Thyroid gland (tissue), 4 donors: ENCODE measurements at regions not wholly inside any gene's neighbourhood (a gene's known extent, or its start where the extent isn't known, plus 50 kb on each side); places are given as distances from the start of the nearest gene placed in this dataset.

Source experiments
- DNase-seq, 2 donors: peaks; one replicate each; pipeline ENCODE4 v3.0.0-alpha.2; 2019
- H3K27ac ChIP-seq, 3 donors: fragments of 200-600 bp; sonication (generic); 1 replicate in 2 of 3; 2 replicates in 1 of 3; pipeline ENCODE4 v1.5.1; 2016 to 2019; ENCODE audit warnings: mild to moderate bottlenecking in 1 of 3, moderate library complexity in 1 of 3
- H3K27me3 ChIP-seq: fragments of 200-600 bp; sonication (generic); one replicate; pipeline ENCODE4 v1.5.1; 2019
- H3K36me3 ChIP-seq, 2 donors: fragments of 200-600 bp; sonication (generic); one replicate each; pipeline ENCODE4 v1.5.1; 2016 to 2019
- H3K4me1 ChIP-seq, 2 donors: fragments of 200-600 bp; sonication (generic); one replicate each; pipeline ENCODE4 v1.5.1; 2017 to 2019
- H3K4me3 ChIP-seq, 3 donors: fragments of 200-600 bp; sonication (generic); replicated peaks in 1 of 3; 1 replicate in 2 of 3; 2 replicates in 1 of 3; pipeline ENCODE4 v1.5.1; 2016; ENCODE audit warnings: mild to moderate bottlenecking in 1 of 3
- H3K9me3 ChIP-seq: fragments of 200-600 bp; sonication (generic); one replicate; pipeline ENCODE4 v1.5.1; 2017
- POLR2A ChIP-seq, 2 donors: fragments of 450-650 bp; IDR thresholded peaks; one replicate each; pipeline ENCODE4 v1.6.1; 2017; ENCODE audit warnings: antibody characterized with exemption in 2 of 2, mild to moderate bottlenecking in 2 of 2, moderate library complexity in 1 of 2
- WGBS, 2 donors: methylation state at CpG; one replicate each; pipeline ENCODE4 v1.1.5; 2017; 5-methylcytosine and 5-hydroxymethylcytosine counted together
- intact Hi-C: fragments of 100-400 bp; cut with DNase I; formaldehyde crosslinking; loops from one replicate; pipeline ENCODE4 v1.15.1; 2023
- TF ChIP-seq, protein P1 (sequence below), 6 experiments: fragments of 200-600 bp in 3 of 6; fragments of 450-650 bp in 3 of 6; sonication (generic) in 3 of 6; IDR thresholded peaks; one replicate each; pipeline ENCODE4 v1.5.1; 2016 to 2019; ENCODE audit warnings: antibody characterized with exemption in 6 of 6, mild to moderate bottlenecking in 2 of 6, inconsistent platforms in 1 of 6, moderate library complexity in 1 of 6

DNA sequence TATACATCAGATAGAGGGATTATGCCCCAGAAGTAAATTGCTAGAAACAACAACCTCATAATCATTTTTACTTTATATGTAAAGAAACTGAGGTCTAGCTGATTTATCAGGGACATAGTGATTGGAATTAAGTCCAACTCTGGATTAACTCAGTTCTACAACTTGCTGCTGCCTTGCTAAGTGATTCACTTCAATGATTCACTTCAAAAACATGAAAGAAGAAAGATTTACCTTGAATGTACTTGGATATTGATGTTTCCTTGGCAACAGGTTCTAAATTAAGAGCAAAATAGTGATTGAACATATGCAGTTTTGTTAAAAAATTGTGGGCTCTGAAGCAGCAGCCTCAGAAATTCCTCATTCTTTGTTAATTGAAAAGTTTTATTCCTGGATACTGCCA, 99.8 kb upstream of the H2AZ1 start:
- Histone ChIP-seq H3K4me1 (no peaks in the 10 kb centered on the region), H3K36me3 (no peaks in the 10 kb centered on the region), H3K27ac (no peak overlapping the region), H3K4me3 (no peak overlapping the region), H3K27me3 (no peaks in the 10 kb centered on the region), H3K9me3 (no peaks in the 10 kb centered on the region)
- intact Hi-C loops, result no loop called here
- no peak for TF ChIP-seq POLR2A (IDR thresholded peaks at IDR 0.05)
- TF ChIP-seq, protein P1, sequence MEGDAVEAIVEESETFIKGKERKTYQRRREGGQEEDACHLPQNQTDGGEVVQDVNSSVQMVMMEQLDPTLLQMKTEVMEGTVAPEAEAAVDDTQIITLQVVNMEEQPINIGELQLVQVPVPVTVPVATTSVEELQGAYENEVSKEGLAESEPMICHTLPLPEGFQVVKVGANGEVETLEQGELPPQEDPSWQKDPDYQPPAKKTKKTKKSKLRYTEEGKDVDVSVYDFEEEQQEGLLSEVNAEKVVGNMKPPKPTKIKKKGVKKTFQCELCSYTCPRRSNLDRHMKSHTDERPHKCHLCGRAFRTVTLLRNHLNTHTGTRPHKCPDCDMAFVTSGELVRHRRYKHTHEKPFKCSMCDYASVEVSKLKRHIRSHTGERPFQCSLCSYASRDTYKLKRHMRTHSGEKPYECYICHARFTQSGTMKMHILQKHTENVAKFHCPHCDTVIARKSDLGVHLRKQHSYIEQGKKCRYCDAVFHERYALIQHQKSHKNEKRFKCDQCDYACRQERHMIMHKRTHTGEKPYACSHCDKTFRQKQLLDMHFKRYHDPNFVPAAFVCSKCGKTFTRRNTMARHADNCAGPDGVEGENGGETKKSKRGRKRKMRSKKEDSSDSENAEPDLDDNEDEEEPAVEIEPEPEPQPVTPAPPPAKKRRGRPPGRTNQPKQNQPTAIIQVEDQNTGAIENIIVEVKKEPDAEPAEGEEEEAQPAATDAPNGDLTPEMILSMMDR (IDR thresholded peaks at IDR 0.05), result no peak
- no peak for DNase-seq

DNA sequence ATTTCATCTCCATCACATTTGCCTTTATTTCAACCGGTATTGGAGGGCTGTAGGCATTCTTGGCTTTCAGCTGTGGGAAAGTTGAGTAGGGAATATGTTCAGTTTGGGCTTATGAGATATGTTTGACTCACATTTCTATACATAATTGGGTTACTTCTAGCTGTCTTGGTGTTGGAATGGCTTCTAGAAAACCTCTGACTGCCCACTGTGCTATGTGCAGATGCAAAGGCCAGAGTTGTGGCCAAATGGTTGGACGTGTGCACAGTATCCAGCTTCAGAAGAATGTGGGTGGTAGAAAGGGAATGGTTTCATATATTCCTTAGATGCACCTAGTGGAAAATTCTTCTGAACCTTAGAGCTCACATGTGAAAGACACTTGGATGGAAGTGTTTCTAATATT, 92.6 kb upstream of the H2AZ1 start:
- Histone ChIP-seq H3K27me3 (no peaks in the 10 kb centered on the region), H3K36me3 (no peaks in the 10 kb centered on the region), H3K27ac (no peak overlapping the region), H3K9me3 (no peaks in the 10 kb centered on the region), H3K4me1 (no peaks in the 10 kb centered on the region), H3K4me3 (no peak overlapping the region)
- intact Hi-C loops, result no loop called here
- WGBS, 2 donors, result 81 to 88% methylated on average over 2 of the region's 2 CpGs
- TF ChIP-seq, protein P1 (IDR thresholded peaks at IDR 0.05), result no peak
- TF ChIP-seq POLR2A (IDR thresholded peaks at IDR 0.05), result no peak
- no peak for DNase-seq

DNA sequence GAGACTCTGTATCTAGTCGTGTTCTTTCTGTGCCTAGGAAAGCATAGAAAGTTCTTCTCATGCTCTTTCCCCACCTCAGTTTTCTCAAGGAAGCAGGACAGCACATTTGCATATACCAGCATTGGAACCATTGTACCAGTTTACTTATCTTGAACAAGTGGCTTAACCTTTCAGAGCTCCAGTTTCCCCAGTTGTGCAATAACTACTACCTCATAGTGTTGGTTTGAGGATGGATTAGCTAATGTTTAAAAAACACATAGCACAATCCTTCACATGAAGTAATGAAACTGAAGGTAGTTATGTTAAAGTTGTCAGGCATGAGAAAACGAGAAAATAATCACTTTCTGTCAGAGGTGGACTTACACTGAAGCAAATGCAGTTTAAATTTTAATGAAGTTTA, 92.2 kb upstream of the H2AZ1 start:
- intact Hi-C loops, result no loop called here
- WGBS, 2 donors, result 87 to 88% methylated on average over 2 of the region's 2 CpGs
- TF ChIP-seq POLR2A (IDR thresholded peaks at IDR 0.05), result no peak
- Histone ChIP-seq H3K27ac (no peak overlapping the region), H3K36me3 (no peaks in the 10 kb centered on the region), H3K27me3 (no peaks in the 10 kb centered on the region), H3K4me3 (no peak overlapping the region), H3K4me1 (no peaks in the 10 kb centered on the region), H3K9me3 (no peaks in the 10 kb centered on the region)
- DNase-seq, result no peak

DNA sequence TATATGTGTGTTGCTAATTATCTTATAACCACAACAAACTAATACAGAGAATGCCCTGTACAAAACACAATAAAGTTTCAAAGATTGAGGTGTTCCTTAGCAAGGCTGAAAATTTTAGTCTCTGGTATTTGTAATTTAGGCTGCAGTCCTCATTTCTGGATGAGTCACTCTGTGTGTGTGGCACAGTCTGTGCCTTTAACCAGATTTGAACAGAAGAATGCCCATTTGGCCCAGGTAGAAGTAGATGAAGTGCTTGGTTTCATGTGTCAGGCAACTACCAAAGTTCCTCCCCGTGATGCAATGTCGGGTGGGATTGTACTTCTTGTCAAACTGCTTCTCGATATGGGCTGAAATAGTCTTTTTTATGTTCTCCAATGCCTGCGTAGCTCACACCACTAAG, 91.6 kb upstream of the H2AZ1 start:
- no peak for DNase-seq
- Histone ChIP-seq H3K9me3 (no peaks in the 10 kb centered on the region), H3K4me3 (no peak overlapping the region), H3K27me3 (no peaks in the 10 kb centered on the region), H3K27ac (no peak overlapping the region), H3K36me3 (no peaks in the 10 kb centered on the region), H3K4me1 (no peaks in the 10 kb centered on the region)
- intact Hi-C loops, result no loop called here
- no peak for TF ChIP-seq POLR2A (IDR thresholded peaks at IDR 0.05)
- TF ChIP-seq, protein P1 (IDR thresholded peaks at IDR 0.05), result no peak
- WGBS, 2 donors, result 89 to 93% methylated on average over 4 of the region's 4 CpGs

DNA sequence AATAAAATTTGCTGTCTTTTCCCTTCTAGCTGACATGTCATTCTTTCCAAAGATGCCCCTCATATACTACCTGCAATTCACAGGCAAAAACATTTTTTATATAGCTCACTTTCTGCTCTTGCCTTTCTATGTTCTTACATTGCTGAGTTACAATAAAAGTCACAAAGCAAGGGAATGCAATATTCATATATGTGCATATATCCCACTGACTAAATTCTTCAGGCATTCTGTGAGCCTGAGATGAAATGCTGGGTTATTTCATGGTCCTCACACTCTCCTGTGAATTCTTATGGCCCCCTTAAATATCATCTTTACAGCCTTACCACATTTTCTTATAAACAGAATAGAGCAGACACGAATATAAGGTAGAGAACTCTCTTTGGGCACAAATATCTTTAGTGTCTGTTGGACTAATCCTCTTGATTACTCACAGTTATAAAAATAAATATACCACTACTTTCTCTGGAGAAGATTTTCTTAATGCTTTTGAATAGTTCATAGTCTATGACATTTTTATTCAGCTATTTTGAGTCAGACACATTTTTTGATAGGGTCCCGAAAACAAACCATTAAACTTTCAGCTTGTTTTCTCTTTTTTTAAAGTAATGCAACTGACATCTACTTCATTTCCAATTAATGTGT, 84.1 kb upstream of the H2AZ1 start:
- no peaks in the 10 kb centered on the region for H3K27me3 ChIP-seq
- H3K27ac ChIP-seq, result no peak overlapping the region
- TF ChIP-seq POLR2A (IDR thresholded peaks at IDR 0.05), result no peak
- TF ChIP-seq, protein P1 (IDR thresholded peaks at IDR 0.05), result no peak
- intact Hi-C loops, result no loop called here
- H3K36me3 ChIP-seq, result no peaks in the 10 kb centered on the region
- H3K4me1 ChIP-seq, result no peaks in the 10 kb centered on the region
- H3K4me3 ChIP-seq, result no peak overlapping the region
- no peak for DNase-seq
- no peaks in the 10 kb centered on the region for H3K9me3 ChIP-seq
- 81 to 83% methylated on average over 2 of the region's 2 CpGs for WGBS, 2 donors

DNA sequence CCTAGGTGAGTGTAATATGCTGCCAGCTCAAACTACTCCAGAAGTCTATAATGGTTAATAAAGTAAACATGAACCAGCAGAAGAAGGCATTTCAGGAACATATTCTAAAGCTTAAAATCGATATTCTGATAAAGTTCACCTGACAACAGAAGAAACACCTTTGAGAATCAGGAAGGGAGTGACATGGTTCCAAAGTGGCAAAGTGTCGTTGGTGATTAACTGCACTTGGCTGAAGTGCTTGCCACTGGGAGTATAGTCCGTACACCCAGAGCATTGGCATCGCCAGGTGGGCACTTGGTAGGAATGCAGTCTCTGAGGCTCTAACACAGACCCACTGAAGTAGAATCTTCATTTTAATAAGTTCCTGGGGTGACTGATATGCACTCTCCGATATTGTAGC, 76.0 kb upstream of the H2AZ1 start:
- Histone ChIP-seq H3K27me3 (no peaks in the 10 kb centered on the region), H3K4me3 (no peak overlapping the region), H3K27ac (no peak overlapping the region), H3K4me1 (no peaks in the 10 kb centered on the region), H3K9me3 (no peaks in the 10 kb centered on the region), H3K36me3 (no peaks in the 10 kb centered on the region)
- intact Hi-C loops, result no loop called here
- TF ChIP-seq, protein P1 (IDR thresholded peaks at IDR 0.05), result no peak
- no peak for TF ChIP-seq POLR2A (IDR thresholded peaks at IDR 0.05)
- 87 to 90% methylated on average over 5 of the region's 5 CpGs for WGBS, 2 donors
- no peak for DNase-seq
